GM12874 (cell line): ENCODE measurements at regions not wholly inside any gene's neighbourhood (a gene's known extent, or its start where the extent isn't known, plus 50 kb on each side); places are given as distances from the start of the nearest gene placed in this dataset.
A peak's percentile ranks its signal among the peaks of the same experiment; 100 is the strongest.

Source experiments
- CTCF ChIP-seq: IDR thresholded peaks from 2 replicates; pipeline ENCODE4 v1.5.1; 2011; ENCODE audit warnings: low read depth, mild to moderate bottlenecking, control low read depth, low read length, moderate library complexity; ENCODE audit not compliant: insufficient read depth

- no peak for TF ChIP-seq CTCF
Measured at GRCh38 chr1:36580524-36580923, 97.8 kb upstream of the CSF3R start.

GRCh38 chr1:36579039-36579438 lies 96.3 kb upstream of the CSF3R start:
- TF ChIP-seq CTCF, result no peak

GRCh38 chr1:36576551-36577110 lies 93.9 kb upstream of the CSF3R start:
- no peak for TF ChIP-seq CTCF

GRCh38 chr1:36576118-36576517 lies 93.4 kb upstream of the CSF3R start:
- TF ChIP-seq CTCF, result peak; percentile 93

GRCh38 chr1:36573445-36573844 lies 90.7 kb upstream of the CSF3R start:
- no peak for TF ChIP-seq CTCF

- TF ChIP-seq CTCF, result no peak
Measured at GRCh38 chr1:36572906-36573305, 90.2 kb upstream of the CSF3R start.

- TF ChIP-seq CTCF, result no peak
Measured at GRCh38 chr1:36572142-36572715, 89.5 kb upstream of the CSF3R start.
